GM19023 (cell line): ENCODE measurements at regions not wholly inside any gene's neighbourhood (a gene's known extent, or its start where the extent isn't known, plus 50 kb on each side); places are given as distances from the start of the nearest gene placed in this dataset.

ENCODE experiments used
- ATAC-seq: cut with Tn5 transposase; IDR thresholded peaks from one replicate; pipeline ENCODE4 v1.9.1; 2021; ENCODE audit warnings: mild to moderate bottlenecking, moderate library complexity; ENCODE audit not compliant: unreplicated experiment

GRCh38 chr13:34001389-34001788 lies 183.4 kb downstream of the RFC3 start:
- no peak for ATAC-seq

- ATAC-seq, result no peak
Measured at GRCh38 chr13:34002141-34002540, 184.2 kb downstream of the RFC3 start.

- ATAC-seq, result no peak
Measured at GRCh38 chr13:34002924-34003323, 185.0 kb downstream of the RFC3 start.

GRCh38 chr13:34003656-34004055 lies 185.7 kb downstream of the RFC3 start:
- no peak for ATAC-seq

- ATAC-seq, result no peak
Measured at GRCh38 chr13:34004676-34005075, 186.7 kb downstream of the RFC3 start.

DNA sequence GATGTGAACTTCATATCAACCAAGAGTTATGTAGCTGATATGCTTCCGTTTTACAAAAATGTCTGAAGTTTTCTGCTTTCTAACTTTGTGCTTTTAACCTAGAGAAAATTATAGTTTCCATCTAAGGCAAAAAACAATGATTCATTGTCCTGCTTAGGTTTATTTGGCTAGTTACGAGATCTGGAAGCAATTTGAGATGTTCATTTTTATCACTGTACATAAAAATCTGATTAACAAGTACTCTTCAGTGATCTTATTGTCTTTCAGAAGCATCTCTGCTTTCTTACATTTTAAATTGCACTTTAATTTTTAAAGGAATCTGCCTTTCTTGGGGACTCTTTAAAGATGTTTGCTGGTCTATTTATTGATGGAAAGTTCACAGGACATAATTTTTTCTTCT lies 188.1 kb downstream of the RFC3 start:
- ATAC-seq, result no peak

GRCh38 chr13:34011552-34012085 lies 193.7 kb downstream of the RFC3 start:
- ATAC-seq, result no peak

DNA sequence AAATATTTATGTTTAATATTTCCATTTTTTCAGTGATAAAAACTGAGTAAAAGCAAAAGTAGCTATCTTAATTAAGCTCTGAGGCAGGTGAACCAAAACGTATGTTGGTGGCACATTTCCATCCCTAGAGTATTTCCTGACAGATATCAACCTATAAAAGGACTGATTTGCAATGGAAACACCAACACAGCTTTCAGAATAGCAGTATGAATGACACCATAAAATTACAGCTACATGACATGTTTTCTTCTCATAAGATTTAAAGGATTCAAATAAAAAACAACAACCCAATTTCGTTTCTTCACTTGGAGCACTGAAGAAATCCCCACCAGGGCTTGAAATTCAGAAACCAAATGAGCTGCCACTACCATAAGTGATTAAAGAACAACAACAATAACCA lies 194.4 kb downstream of the RFC3 start:
- ATAC-seq, result no peak

- ATAC-seq, result no peak
Measured at GRCh38 chr13:34013061-34013460, 195.1 kb downstream of the RFC3 start.

GRCh38 chr13:34017231-34017630 lies 199.3 kb downstream of the RFC3 start:
- no peak for ATAC-seq

GRCh38 chr13:34019870-34020269 lies 201.9 kb downstream of the RFC3 start:
- ATAC-seq, result no peak

DNA sequence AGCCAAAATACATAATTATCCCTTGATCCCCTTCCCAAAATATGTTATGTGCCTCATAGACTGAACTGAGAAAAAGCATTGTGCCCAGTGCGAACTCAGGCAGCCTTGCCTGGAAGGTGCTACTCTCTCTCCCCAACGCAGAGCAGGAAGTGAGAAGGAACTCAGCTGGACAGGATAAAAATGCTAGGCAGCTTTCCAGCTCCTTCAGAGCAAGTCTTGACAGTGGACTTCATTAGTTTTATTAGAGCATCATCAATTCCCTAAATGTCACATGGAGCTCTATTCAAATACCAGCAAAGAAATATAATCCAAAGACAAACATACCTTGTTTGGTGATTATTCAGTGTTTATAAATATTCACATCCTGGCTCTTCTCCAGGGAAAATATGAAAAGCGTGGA lies 202.4 kb downstream of the RFC3 start:
- ATAC-seq, result no peak

DNA sequence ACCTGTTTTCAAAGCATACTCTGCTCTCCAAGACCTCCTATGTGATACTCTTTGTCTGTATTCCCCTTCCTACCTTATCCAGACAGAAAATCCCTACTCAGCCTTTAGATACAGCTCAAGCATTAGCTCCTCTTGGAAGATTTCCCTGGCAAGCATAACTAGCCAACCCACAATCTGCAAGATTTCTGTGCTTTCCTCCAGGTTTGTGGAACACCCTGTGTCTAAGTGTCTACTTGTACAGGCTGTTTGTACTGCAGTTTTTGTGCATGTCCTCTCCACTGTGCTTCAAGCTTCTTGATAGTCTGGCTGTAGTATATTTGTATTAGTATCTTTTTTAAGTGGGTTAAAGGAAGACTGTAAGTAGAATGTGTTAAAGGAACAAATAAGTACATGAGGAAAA lies 203.7 kb downstream of the RFC3 start:
- no peak for ATAC-seq

GRCh38 chr13:34025746-34026145 lies 207.8 kb downstream of the RFC3 start:
- ATAC-seq, result no peak

DNA sequence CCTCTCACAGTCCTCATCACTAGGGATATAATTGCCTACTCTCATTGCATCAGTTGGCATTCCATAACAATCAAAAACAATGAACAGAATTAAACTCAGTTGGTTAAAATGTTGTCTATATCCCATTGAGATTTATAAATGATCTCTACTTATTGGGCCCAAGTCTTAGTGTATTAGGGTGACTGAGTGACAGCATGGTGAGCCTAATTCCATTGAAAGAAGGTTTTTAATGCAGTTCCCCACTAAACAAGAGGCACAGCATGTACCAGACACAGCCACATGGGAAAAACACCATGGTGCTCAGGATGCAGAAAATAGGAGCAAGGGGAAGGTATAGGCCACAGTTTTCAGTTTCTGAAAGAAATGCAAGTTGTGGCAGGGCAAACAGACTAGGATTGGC lies 208.4 kb downstream of the RFC3 start:
- ATAC-seq, result no peak

- ATAC-seq, result no peak
Measured at GRCh38 chr13:34028496-34029442, 210.8 kb downstream of the RFC3 start.

DNA sequence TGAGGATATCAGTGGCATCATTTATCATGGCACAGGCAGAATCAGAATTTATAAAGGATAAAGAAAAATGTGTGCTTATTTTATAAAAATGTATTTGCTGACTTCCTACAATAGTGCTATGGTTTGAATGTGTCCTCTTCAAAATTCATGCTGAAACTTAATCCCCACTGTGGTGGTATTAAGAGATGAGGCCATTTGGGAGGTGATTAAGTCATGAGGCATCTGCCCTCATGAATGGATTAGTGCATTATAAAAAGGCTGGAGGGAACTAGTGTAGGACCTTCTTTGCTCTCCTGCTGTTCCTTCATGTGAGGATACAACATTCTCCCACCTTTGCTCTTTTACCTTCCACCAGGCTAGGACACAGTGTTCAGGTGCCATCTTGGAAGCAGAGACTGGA lies 212.8 kb downstream of the RFC3 start:
- ATAC-seq, result no peak

DNA sequence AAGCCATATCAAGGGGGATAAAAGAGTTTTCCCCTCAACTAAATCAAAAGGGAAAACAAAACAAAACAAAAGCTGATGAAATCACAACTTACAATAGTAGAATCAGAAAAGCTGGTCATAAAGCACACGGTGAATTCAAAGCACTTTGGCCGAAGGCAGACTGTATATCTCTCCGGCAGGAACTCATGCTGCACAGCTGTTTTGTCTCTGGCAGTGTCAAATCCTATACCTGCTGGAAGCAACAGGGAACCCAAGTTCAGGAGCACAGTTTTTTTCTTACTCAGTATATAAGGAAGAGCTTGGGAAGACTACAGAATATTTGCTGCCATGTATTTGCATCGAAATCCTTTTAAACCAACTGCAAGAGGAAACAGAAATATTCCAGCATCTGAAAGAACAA lies 213.7 kb downstream of the RFC3 start:
- no peak for ATAC-seq

DNA sequence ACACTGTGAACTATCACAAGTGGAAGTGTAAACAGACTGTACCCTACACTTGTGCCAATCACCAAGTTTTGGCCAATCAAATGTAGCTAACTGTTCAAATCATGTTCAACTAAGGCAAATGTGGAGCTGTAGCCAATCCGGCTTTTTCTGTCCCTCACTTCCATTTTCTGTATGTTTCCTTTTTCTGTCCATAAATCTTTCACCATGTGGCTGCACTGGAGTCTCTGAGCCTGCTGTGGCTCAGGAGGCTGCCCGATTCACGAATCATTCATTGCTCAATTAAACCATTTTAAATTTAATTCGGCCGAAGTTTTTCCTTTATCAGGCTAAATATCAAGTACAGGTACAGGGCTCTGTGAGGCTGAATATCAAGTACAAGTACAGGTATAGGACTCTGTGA lies 216.5 kb downstream of the RFC3 start:
- ATAC-seq, result no peak

DNA sequence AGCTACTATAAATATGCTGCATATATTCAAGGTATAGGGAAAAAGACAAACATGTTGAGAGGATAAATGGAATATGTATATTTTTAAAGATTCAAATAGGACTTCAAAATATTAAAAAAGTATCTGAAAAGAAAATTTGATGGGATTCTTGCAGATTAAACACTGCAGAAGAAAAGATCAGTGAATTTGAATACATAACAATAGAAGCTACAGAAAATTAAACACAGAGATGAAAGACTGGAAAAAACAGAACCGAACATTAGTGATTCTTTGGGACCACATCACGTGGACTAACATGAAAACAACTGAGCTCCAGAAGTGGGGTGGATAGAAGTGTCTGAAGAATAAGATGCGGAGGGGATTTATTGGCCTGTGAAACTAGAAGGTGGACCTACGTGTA lies 217.2 kb downstream of the RFC3 start:
- no peak for ATAC-seq

- ATAC-seq, result no peak
Measured at GRCh38 chr13:34035676-34036325, 217.9 kb downstream of the RFC3 start.
